Left cardiac atrium (tissue), 4 donors: ENCODE measurements at regions not wholly inside any gene's neighbourhood (a gene's known extent, or its start where the extent isn't known, plus 50 kb on each side); places are given as distances from the start of the nearest gene placed in this dataset.

Source experiments
- ATAC-seq, 2 donors: fragments of 200-7000 bp; cut with Tn5 transposase; one replicate each; pipeline ENCODE4 v1.9.1; 2020; ENCODE audit warnings: mild to moderate bottlenecking in 2 of 2, moderate library complexity in 2 of 2
- DNase-seq: peaks from one replicate; pipeline ENCODE4 v3.0.0-alpha.2; 2020
- intact Hi-C, 2 donors: fragments of 100-400 bp; cut with DNase I; formaldehyde crosslinking; loops; one replicate each; pipeline versions ENCODE4 v1.14.1 to v1.15.1; 2022 to 2023
- donor health status: DM: no; HTN: yes; CAD: no.
- donor health status: DM: no; HTN: yes; CAD: no; lungs with severe emphysema.
- donor health status: DM: yes; HTN: yes; CAD: no.
- donor health status: Dilated cardiomyopathy.

- DNase-seq (no peak), ATAC-seq (no peak)
- intact Hi-C loops: no loop called here
Observed at GRCh38 chr17:36722903-36723263, 121.5 kb downstream of the MRM1 start.

- DNase-seq: no peak
- ATAC-seq: no peak
- intact Hi-C loops: no loop called here
Observed at GRCh38 chr17:36723459-36724025, 122.2 kb downstream of the MRM1 start.

- ATAC-seq (no peak), DNase-seq (no peak)
- intact Hi-C loops: no loop called here
Observed at GRCh38 chr17:36726199-36726598, 124.8 kb downstream of the MRM1 start.

- DNase-seq (no peak), ATAC-seq (no peak)
- intact Hi-C loops: no loop called here
Observed at GRCh38 chr17:36727052-36727451, 125.7 kb downstream of the MRM1 start.

GRCh38 chr17:36727577-36727976, 126.2 kb downstream of the MRM1 start:
- no peak for ATAC-seq
- DNase-seq: no peak
- intact Hi-C loops: no loop called here

- DNase-seq (no peak), ATAC-seq (no peak)
- intact Hi-C loops: no loop called here
Observed at GRCh38 chr17:36728030-36728991, 126.9 kb downstream of the MRM1 start.

GRCh38 chr17:36730095-36730808, 128.9 kb downstream of the MRM1 start:
- intact Hi-C loops: no loop called here
- ATAC-seq (no peak), DNase-seq (no peak)

- DNase-seq (no peak), ATAC-seq (no peak)
- intact Hi-C loops: no loop called here
Observed at GRCh38 chr17:36730857-36731490, 129.6 kb downstream of the MRM1 start.

- ATAC-seq (no peak), DNase-seq (no peak)
- intact Hi-C loops: no loop called here
Observed at GRCh38 chr17:36731811-36732210, 130.4 kb downstream of the MRM1 start.

- no peak for ATAC-seq
- intact Hi-C loops: no loop called here
- DNase-seq: no peak
Observed at GRCh38 chr17:36732351-36732750, 131.0 kb downstream of the MRM1 start.

- DNase-seq (no peak), ATAC-seq (no peak)
- intact Hi-C loops: no loop called here
Observed at GRCh38 chr17:36736201-36737156, 135.1 kb downstream of the MRM1 start.

GRCh38 chr17:36739208-36739607, 137.8 kb downstream of the MRM1 start:
- DNase-seq: no peak
- ATAC-seq: no peak
- intact Hi-C loops: no loop called here

- intact Hi-C loops: no loop called here
- ATAC-seq (no peak), DNase-seq (no peak)
Observed at GRCh38 chr17:36740157-36740556, 138.8 kb downstream of the MRM1 start.

GRCh38 chr17:36741019-36741902, 139.9 kb downstream of the MRM1 start:
- ATAC-seq: no peak
- intact Hi-C loops: no loop called here
- no peak for DNase-seq

GRCh38 chr17:36742267-36743000, 141.1 kb downstream of the MRM1 start:
- intact Hi-C loops: no loop called here
- DNase-seq (no peak), ATAC-seq (no peak)

GRCh38 chr17:36743130-36743529, 141.7 kb downstream of the MRM1 start:
- no peak for DNase-seq
- no peak for ATAC-seq

GRCh38 chr17:36746381-36747053, 145.1 kb downstream of the MRM1 start:
- ATAC-seq: no peak
- DNase-seq: no peak
- intact Hi-C loops: no loop called here

More at GRCh38 chr17:36743130-36743529, 141.7 kb downstream of the MRM1 start:
- intact Hi-C loops: no loop called here
